Mucosa of descending colon (tissue), 3 donors: ENCODE measurements at regions not wholly inside any gene's neighbourhood (a gene's known extent, or its start where the extent isn't known, plus 50 kb on each side); places are given as distances from the start of the nearest gene placed in this dataset.
"Not testable (repeated sequence)": the region's sequence is repeated elsewhere in the genome, so short reads cannot be mapped to it uniquely, and the experiment has no call there.

ENCODE experiments used
- ATAC-seq: fragments of 200-7000 bp; cut with Tn5 transposase; one replicate; pipeline ENCODE4 v1.9.1; 2020; ENCODE audit warnings: mild to moderate bottlenecking, moderate library complexity
- DNase-seq, 3 donors: peaks; one replicate each; pipeline ENCODE4 v3.0.0-alpha.2; 2020
- H3K36me3 ChIP-seq: fragments of 200-600 bp; one replicate; pipeline ENCODE4 v1.8.0; 2021; ENCODE audit warnings: low read depth, mild to moderate bottlenecking
- H3K4me1 ChIP-seq: fragments of 200-600 bp; one replicate; pipeline ENCODE4 v1.8.0; 2021; ENCODE audit warnings: low read depth, mild to moderate bottlenecking
- H3K4me3 ChIP-seq: fragments of 200-600 bp; one replicate; pipeline ENCODE4 v1.8.0; 2021; ENCODE audit warnings: mild to moderate bottlenecking
- H3K9me3 ChIP-seq: fragments of 200-600 bp; one replicate; pipeline ENCODE4 v1.8.0; 2021; ENCODE audit warnings: mild to moderate bottlenecking
- intact Hi-C, 2 donors: fragments of 100-400 bp; cut with DNase I in 1 of 2; cut with micrococcal nuclease in 1 of 2; formaldehyde crosslinking; loops; one replicate each; pipeline versions ENCODE4 v1.11.0 to v1.11.1; 2022; cut with DNase I, micrococcal nuclease
- TF ChIP-seq, protein P1 (sequence below): fragments of 200-600 bp; IDR thresholded peaks from one replicate; pipeline ENCODE4 v1.8.0; 2022; ENCODE audit warnings: antibody characterized with exemption, mild to moderate bottlenecking
- donor health status: DM: no; HTN: no; CAD: no; lungs with moderate emphysema.
- donor health status: DM: no; HTN: no; CAD: no.
- donor health status: DM: no; HTN: yes; CAD: no.

DNA sequence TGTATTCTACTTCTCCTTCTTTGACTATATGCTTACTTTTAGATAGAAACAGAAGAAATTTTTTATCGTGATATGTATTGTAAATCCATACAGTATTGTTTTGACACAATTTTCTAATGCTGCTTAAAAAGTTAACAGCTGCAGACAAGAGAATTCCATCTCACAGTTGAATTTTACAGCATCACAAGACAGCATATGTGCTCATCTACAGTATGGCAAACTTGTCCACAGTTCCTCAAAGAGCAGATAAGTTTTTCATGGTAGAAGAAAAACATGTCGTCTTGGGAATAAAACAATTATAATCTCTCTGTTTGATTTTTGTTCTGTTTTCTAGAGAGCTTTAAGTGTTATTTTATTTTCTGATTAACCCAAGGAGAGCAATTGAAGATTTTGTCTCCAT, 438.5 kb upstream of the NUDT12 start:
- Histone ChIP-seq H3K4me1 (no peaks in the 10 kb centered on the region), H3K36me3 (no peaks in the 10 kb centered on the region), H3K4me3 (no peak overlapping the region), H3K9me3 (no peaks in the 10 kb centered on the region)
- intact Hi-C loops = no loop called here
- DNase-seq (no peak), ATAC-seq (no peak)
- TF ChIP-seq, protein P1, sequence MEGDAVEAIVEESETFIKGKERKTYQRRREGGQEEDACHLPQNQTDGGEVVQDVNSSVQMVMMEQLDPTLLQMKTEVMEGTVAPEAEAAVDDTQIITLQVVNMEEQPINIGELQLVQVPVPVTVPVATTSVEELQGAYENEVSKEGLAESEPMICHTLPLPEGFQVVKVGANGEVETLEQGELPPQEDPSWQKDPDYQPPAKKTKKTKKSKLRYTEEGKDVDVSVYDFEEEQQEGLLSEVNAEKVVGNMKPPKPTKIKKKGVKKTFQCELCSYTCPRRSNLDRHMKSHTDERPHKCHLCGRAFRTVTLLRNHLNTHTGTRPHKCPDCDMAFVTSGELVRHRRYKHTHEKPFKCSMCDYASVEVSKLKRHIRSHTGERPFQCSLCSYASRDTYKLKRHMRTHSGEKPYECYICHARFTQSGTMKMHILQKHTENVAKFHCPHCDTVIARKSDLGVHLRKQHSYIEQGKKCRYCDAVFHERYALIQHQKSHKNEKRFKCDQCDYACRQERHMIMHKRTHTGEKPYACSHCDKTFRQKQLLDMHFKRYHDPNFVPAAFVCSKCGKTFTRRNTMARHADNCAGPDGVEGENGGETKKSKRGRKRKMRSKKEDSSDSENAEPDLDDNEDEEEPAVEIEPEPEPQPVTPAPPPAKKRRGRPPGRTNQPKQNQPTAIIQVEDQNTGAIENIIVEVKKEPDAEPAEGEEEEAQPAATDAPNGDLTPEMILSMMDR = no peak

DNA sequence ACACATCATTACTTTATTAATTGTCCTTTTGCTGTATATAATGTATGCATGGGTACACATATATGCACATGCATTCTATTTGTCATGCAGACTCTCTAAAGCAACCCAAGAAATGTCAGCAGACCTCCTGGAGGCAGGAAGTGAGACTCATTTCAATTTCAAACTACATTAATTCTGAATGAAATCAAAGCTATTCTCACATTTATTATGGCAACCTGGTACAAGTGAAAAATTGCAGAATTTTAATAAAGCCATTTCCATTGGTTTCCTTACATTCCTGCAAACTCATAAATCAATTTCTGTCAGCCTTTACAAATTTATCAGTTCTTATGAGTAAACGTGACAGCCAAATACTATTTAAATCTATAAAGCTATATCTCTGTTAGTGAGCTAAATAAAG, 430.4 kb upstream of the NUDT12 start:
- no peaks in the 10 kb centered on the region for H3K36me3 ChIP-seq
- intact Hi-C loops = no loop called here
- H3K4me1 ChIP-seq = no peaks in the 10 kb centered on the region
- DNase-seq = no peak
- no peaks in the 10 kb centered on the region for H3K9me3 ChIP-seq
- ATAC-seq = no peak
- TF ChIP-seq, protein P1 = no peak
- no peak overlapping the region for H3K4me3 ChIP-seq

DNA sequence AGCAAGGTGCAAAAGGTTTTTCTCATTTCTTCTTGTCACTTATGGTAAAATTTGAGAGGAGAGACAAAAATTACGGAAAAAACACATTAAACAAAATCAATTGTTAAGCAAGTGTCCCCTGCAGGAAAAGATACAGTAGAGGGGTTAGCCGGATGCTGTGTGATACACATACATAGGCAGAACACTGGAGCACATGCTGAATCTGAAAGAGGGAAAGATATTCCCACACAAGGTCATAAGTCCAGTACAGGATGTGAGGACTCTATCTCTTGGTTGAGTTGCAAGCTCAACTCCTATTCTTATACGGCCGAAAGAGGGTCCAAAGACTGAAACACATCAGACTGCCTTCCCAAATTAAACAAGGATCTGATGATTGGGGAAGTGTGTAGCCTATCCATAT, 427.5 kb upstream of the NUDT12 start:
- no peak for DNase-seq
- no peak for ATAC-seq
- no peak overlapping the region for H3K4me3 ChIP-seq

DNA sequence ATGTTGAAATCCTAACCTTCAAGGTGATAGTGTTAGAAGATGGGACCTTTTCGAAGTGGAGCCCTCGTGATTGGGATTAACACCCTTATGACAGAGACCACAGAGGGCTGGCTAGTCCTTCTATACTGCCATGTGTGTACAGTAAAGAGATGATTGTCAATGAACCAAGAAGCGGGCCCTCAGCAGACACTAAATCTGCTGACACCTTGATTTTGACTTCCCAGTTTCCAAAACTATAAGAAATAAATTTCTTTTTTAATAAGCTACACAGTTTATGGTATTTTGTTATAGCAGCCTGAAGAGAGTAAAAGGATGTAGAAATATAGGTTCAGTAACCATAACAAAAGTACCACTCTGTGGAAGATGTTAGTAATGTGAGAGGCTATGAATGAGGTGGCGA, 419.0 kb upstream of the NUDT12 start:
- DNase-seq = no peak
- no peak for ATAC-seq
- H3K4me1 ChIP-seq = no peaks in the 10 kb centered on the region
- H3K4me3 ChIP-seq = no peak overlapping the region
- intact Hi-C loops = no loop called here
- TF ChIP-seq, protein P1 = no peak
- H3K36me3 ChIP-seq = no peaks in the 10 kb centered on the region
- H3K9me3 ChIP-seq = no peaks in the 10 kb centered on the region

More for the DNA sequence above, 427.5 kb upstream of the NUDT12 start:
- TF ChIP-seq, protein P1 = no peak
- intact Hi-C loops = no loop called here
- no peaks in the 10 kb centered on the region for H3K4me1 ChIP-seq
- no peaks in the 10 kb centered on the region for H3K36me3 ChIP-seq
- H3K9me3 ChIP-seq = no peaks in the 10 kb centered on the region

DNA sequence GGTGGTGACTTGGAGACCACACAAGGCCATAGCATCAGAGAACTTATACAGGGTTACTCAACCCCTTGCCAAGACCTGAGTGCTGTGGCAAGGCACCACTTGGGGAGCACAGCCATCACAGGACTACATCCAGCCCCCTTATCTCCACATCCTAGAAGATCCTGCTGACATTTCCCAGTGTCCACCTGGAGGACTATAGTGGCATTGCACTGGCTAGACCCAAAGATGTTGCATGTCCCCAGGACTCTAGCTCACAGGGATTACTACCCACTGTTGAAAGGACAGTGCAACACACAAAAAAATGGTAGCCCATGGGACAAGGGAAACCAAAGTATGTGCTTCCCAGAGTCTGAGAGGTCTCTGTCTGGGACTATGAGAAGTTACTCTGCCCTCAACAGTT, 411.1 kb upstream of the NUDT12 start:
- ATAC-seq (no peak), DNase-seq (no peak)
- intact Hi-C loops = no loop called here
- Histone ChIP-seq H3K9me3 (peaks cover 10% of the 10 kb centered on the region), H3K36me3 (no peaks in the 10 kb centered on the region), H3K4me3 (no peak overlapping the region), H3K4me1 (no peaks in the 10 kb centered on the region)
- TF ChIP-seq, protein P1 = no peak

DNA sequence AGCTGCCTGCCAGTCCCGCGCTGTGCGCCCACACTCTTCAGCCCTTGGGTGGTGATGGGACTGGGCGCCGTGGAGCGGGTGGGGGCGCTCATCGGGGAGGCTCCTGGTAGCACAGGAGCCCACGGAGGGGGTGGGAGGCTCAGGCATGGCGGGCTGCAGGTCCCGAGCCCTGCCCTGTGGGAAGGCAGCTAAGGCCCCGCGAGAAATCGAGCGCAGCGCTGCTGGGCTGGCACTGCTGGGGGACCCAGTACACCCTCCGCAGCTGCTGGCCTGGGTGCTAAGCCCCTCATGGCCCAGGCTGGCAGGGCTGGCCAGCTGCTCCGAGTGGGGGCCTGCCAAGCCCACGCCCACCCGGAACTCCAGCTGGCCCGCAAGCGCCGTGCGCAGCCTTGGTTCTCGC, 403.7 kb upstream of the NUDT12 start:
- ATAC-seq, intact Hi-C loops, H3K4me3 ChIP-seq, DNase-seq, H3K4me1 ChIP-seq, H3K36me3 ChIP-seq: not testable (repeated sequence)
- H3K9me3 ChIP-seq = peaks cover 11% of the 10 kb centered on the region
